ENCODE measurements at regions not wholly inside any gene's neighbourhood (a gene's known extent, or its start where the extent isn't known, plus 50 kb on each side); places are given as distances from the start of the nearest gene placed in this dataset.
"Not testable (repeated sequence)": the region's sequence is repeated elsewhere in the genome, so short reads cannot be mapped to it uniquely, and the experiment has no call there.

DNA sequence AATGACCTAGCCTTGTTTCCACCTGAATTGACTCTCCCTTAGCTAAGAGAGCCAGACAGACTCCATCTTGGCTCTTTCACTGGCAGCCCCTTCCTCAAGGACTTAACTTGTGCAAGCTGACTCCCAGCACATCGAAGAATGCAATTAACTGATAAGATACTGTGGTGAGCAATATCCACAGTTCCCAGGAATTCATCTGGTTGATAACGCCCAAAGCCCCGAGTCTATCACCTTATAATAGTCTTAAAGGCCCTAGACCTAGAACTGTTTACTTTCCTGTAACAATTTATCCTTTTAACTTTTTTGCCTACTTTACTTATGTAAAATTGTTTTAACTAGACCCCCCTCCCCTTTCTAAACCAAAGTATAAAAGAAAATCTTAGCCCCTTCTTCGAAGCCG, 130.1 kb upstream of the ROPN1B start:
- H3K79me2 ChIP-seq (ENCODE audit: insufficient read depth, low read length); H3K9ac ChIP-seq (ENCODE audit: low read length); H3K27ac ChIP-seq (ENCODE audit: low read depth, low read length); H3K4me1 ChIP-seq (ENCODE audit: insufficient read depth, low read length); H3K27ac Mint-ChIP-seq (ENCODE audit: unreplicated experiment); H4K20me1 ChIP-seq (ENCODE audit: insufficient read depth, low read length); H3K27me3 ChIP-seq (ENCODE audit: insufficient read depth, low read length); H3K9me3 ChIP-seq (ENCODE audit: insufficient read depth, low read depth, low read length); H3K27me3 Mint-ChIP-seq (ENCODE audit: low read depth, unreplicated experiment); FAIRE-seq; H3K36me3 Mint-ChIP-seq (ENCODE audit: low read depth, unreplicated experiment); H3K4me3 Mint-ChIP-seq (ENCODE audit: unreplicated experiment); H3K4me3 ChIP-seq (ENCODE audit: insufficient read depth, low read depth, low read length); H3K36me3 ChIP-seq (ENCODE audit: insufficient read depth, low read length); DNase-seq (ENCODE audit: low read depth); H3K4me2 ChIP-seq (ENCODE audit: low read length); H3K9me3 Mint-ChIP-seq (ENCODE audit: unreplicated experiment); H2AFZ ChIP-seq (ENCODE audit: low read depth, low read length); H3K4me1 Mint-ChIP-seq (ENCODE audit: low read depth, unreplicated experiment): not testable (repeated sequence)

DNA sequence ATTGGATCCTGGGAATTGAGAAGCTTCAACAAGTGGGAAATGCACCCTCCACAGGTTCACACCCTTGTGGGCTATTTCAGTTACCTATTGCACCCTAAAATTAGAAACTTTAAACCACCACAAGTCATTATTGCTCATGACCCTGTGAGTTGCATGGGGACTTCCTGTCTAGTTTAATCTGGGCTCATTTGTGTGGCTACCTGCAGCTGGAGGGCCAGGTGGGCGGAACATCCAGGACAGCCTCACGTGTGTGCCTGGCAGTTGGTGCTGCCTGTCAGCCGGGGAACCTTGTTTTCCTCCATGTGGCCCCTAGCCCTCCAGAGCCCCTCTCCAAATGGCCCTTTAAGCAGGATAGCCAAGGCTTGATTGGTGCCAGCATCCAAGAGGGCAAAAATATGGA, 128.5 kb upstream of the ROPN1B start:
- not testable (repeated sequence) for H3K9me3 Mint-ChIP-seq (ENCODE audit: unreplicated experiment); FAIRE-seq

DNA sequence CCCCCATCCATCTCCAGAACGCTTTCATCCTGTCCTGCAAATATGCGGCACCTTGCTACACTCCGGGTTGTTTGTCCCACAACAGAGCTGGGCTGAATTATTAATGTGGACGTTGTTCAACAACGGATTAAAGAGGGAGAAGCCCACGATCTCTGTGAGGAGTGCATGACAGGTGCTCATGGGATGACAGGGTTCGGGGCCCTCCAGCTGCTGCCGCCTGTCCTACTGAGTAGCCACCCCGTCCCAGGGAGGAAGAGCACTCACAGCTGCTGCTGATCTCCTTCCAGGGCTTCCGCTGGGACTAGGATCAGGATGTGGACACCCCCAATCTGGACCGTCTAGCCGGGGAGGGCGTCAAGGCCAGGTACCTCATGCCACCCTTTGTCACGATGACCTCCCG, 121.0 kb upstream of the ROPN1B start:
- not testable (repeated sequence) for H3K4me3 ChIP-seq (ENCODE audit: insufficient read depth, low read depth, low read length); H3K27ac ChIP-seq (ENCODE audit: low read depth, low read length); H3K4me3 Mint-ChIP-seq (ENCODE audit: unreplicated experiment); DNase-seq (ENCODE audit: low read depth); H3K27me3 Mint-ChIP-seq (ENCODE audit: low read depth, unreplicated experiment); H3K4me2 ChIP-seq (ENCODE audit: low read length); H2AFZ ChIP-seq (ENCODE audit: low read depth, low read length); H3K36me3 ChIP-seq (ENCODE audit: insufficient read depth, low read length); H3K9me3 ChIP-seq (ENCODE audit: insufficient read depth, low read depth, low read length); H3K9ac ChIP-seq (ENCODE audit: low read length); FAIRE-seq; H4K20me1 ChIP-seq (ENCODE audit: insufficient read depth, low read length); H3K27me3 ChIP-seq (ENCODE audit: insufficient read depth, low read length); H3K79me2 ChIP-seq (ENCODE audit: insufficient read depth, low read length); H3K4me1 Mint-ChIP-seq (ENCODE audit: low read depth, unreplicated experiment); H3K27ac Mint-ChIP-seq (ENCODE audit: unreplicated experiment); H3K4me1 ChIP-seq (ENCODE audit: insufficient read depth, low read length)
- H3K36me3 Mint-ChIP-seq (ENCODE audit: low read depth, unreplicated experiment), result peaks cover 10% of the 10 kb centered on the region
- peaks cover 25% of the 10 kb centered on the region for H3K9me3 Mint-ChIP-seq (ENCODE audit: unreplicated experiment)

More for the DNA sequence above, 128.5 kb upstream of the ROPN1B start:
- H3K4me1 ChIP-seq (ENCODE audit: insufficient read depth, low read length); DNase-seq (ENCODE audit: low read depth); H3K36me3 Mint-ChIP-seq (ENCODE audit: low read depth, unreplicated experiment); H3K4me1 Mint-ChIP-seq (ENCODE audit: low read depth, unreplicated experiment); H3K36me3 ChIP-seq (ENCODE audit: insufficient read depth, low read length); H3K27me3 ChIP-seq (ENCODE audit: insufficient read depth, low read length); H3K27ac ChIP-seq (ENCODE audit: low read depth, low read length); H3K4me3 ChIP-seq (ENCODE audit: insufficient read depth, low read depth, low read length); H3K4me2 ChIP-seq (ENCODE audit: low read length); H2AFZ ChIP-seq (ENCODE audit: low read depth, low read length); H3K4me3 Mint-ChIP-seq (ENCODE audit: unreplicated experiment); H3K27me3 Mint-ChIP-seq (ENCODE audit: low read depth, unreplicated experiment); H3K27ac Mint-ChIP-seq (ENCODE audit: unreplicated experiment); H3K79me2 ChIP-seq (ENCODE audit: insufficient read depth, low read length); H4K20me1 ChIP-seq (ENCODE audit: insufficient read depth, low read length); H3K9ac ChIP-seq (ENCODE audit: low read length); H3K9me3 ChIP-seq (ENCODE audit: insufficient read depth, low read depth, low read length): not testable (repeated sequence)

DNA sequence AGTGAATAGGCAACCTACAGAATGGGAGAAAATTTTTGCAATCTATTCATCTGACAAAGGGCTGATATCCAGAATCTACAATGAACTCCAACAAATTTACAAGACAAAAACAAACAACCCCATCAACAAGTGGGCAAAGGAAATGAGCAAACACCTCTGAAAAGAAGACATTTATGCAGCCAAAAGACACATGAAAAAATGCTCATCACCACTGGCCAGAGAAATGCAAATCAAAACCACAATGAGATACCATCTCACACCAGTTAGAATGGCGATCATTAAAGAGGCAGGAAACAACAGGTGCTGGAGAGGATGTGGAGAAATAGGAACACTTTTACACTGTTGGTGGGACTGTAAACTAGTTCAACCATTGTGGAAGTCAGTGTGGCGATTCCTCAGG, 114.0 kb upstream of the ROPN1B start:
- not testable (repeated sequence) for H3K36me3 ChIP-seq (ENCODE audit: insufficient read depth, low read length); H3K27ac ChIP-seq (ENCODE audit: low read depth, low read length); H3K4me1 Mint-ChIP-seq (ENCODE audit: low read depth, unreplicated experiment); H3K9me3 ChIP-seq (ENCODE audit: insufficient read depth, low read depth, low read length); H2AFZ ChIP-seq (ENCODE audit: low read depth, low read length); H3K4me3 ChIP-seq (ENCODE audit: insufficient read depth, low read depth, low read length); H3K27ac Mint-ChIP-seq (ENCODE audit: unreplicated experiment); H3K4me1 ChIP-seq (ENCODE audit: insufficient read depth, low read length); FAIRE-seq; H3K4me2 ChIP-seq (ENCODE audit: low read length); H3K36me3 Mint-ChIP-seq (ENCODE audit: low read depth, unreplicated experiment); H3K9ac ChIP-seq (ENCODE audit: low read length); H3K4me3 Mint-ChIP-seq (ENCODE audit: unreplicated experiment); H3K79me2 ChIP-seq (ENCODE audit: insufficient read depth, low read length); H4K20me1 ChIP-seq (ENCODE audit: insufficient read depth, low read length); DNase-seq (ENCODE audit: low read depth); H3K27me3 Mint-ChIP-seq (ENCODE audit: low read depth, unreplicated experiment); H3K27me3 ChIP-seq (ENCODE audit: insufficient read depth, low read length)
- peaks cover 21% of the 10 kb centered on the region for H3K9me3 Mint-ChIP-seq (ENCODE audit: unreplicated experiment)

DNA sequence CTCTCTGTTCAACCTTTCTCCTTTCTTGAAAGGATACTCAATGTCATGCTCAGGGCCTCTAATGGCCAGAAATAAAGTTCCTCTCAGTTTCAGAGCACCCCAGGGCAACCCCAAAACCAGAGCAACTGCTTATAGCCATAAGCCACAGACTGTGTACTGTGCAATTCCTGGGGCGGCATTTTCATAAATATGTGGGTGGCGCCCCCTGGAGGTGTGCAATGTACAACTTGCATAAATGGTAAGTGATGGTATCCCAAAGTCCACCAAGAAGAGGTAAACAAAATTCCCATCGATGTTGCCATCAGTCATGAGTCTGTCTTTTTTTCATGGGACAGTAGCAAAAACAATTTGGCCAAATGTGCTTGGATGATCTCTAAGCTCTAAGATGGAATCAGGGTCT, 108.4 kb upstream of the ROPN1B start:
- not testable (repeated sequence) for FAIRE-seq; H3K4me2 ChIP-seq (ENCODE audit: low read length); H3K4me3 Mint-ChIP-seq (ENCODE audit: unreplicated experiment); H3K27ac Mint-ChIP-seq (ENCODE audit: unreplicated experiment); H3K27me3 ChIP-seq (ENCODE audit: insufficient read depth, low read length); H3K27ac ChIP-seq (ENCODE audit: low read depth, low read length); H3K9me3 ChIP-seq (ENCODE audit: insufficient read depth, low read depth, low read length); H3K4me1 Mint-ChIP-seq (ENCODE audit: low read depth, unreplicated experiment); H3K79me2 ChIP-seq (ENCODE audit: insufficient read depth, low read length); H3K4me3 ChIP-seq (ENCODE audit: insufficient read depth, low read depth, low read length); H3K36me3 ChIP-seq (ENCODE audit: insufficient read depth, low read length); H3K4me1 ChIP-seq (ENCODE audit: insufficient read depth, low read length); H4K20me1 ChIP-seq (ENCODE audit: insufficient read depth, low read length); H3K9ac ChIP-seq (ENCODE audit: low read length); H3K9me3 Mint-ChIP-seq (ENCODE audit: unreplicated experiment); H2AFZ ChIP-seq (ENCODE audit: low read depth, low read length); H3K27me3 Mint-ChIP-seq (ENCODE audit: low read depth, unreplicated experiment); DNase-seq (ENCODE audit: low read depth)
- H3K36me3 Mint-ChIP-seq (ENCODE audit: low read depth, unreplicated experiment), result peaks cover 19% of the 10 kb centered on the region

DNA sequence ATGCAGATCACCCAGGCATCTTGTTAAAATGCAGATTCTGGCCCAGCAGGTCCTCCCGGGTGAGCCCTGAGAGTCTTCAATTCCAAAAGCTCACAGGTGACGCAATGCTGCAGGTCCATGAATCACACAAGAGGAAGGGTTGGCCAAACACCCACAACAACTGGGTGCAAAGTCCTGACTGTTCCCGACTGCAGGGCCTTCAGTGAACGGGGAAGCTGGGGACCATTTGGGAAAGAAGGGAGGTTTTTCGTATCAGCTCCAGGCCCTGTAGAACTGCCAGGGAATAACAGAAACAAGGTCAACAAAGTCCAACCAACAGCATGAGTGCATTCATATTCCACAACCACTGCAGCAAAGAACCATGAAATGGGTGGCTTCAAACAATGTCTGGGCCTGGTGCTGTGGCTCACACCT, 106.1 kb upstream of the ROPN1B start:
- not testable (repeated sequence) for H3K9ac ChIP-seq (ENCODE audit: low read length); H3K27ac ChIP-seq (ENCODE audit: low read depth, low read length); H3K4me2 ChIP-seq (ENCODE audit: low read length); H3K9me3 ChIP-seq (ENCODE audit: insufficient read depth, low read depth, low read length); H3K4me1 Mint-ChIP-seq (ENCODE audit: low read depth, unreplicated experiment); H3K36me3 ChIP-seq (ENCODE audit: insufficient read depth, low read length); H3K27ac Mint-ChIP-seq (ENCODE audit: unreplicated experiment); H2AFZ ChIP-seq (ENCODE audit: low read depth, low read length); H3K27me3 Mint-ChIP-seq (ENCODE audit: low read depth, unreplicated experiment); H3K4me3 Mint-ChIP-seq (ENCODE audit: unreplicated experiment); H3K79me2 ChIP-seq (ENCODE audit: insufficient read depth, low read length); FAIRE-seq; DNase-seq (ENCODE audit: low read depth); H3K27me3 ChIP-seq (ENCODE audit: insufficient read depth, low read length); H3K4me3 ChIP-seq (ENCODE audit: insufficient read depth, low read depth, low read length); H3K9me3 Mint-ChIP-seq (ENCODE audit: unreplicated experiment); H4K20me1 ChIP-seq (ENCODE audit: insufficient read depth, low read length); H3K4me1 ChIP-seq (ENCODE audit: insufficient read depth, low read length)
- peaks cover 24% of the 10 kb centered on the region for H3K36me3 Mint-ChIP-seq (ENCODE audit: low read depth, unreplicated experiment)

All from astrocyte (in vitro differentiated cells and primary cell).